HG02970 (cell line): ENCODE measurements at regions not wholly inside any gene's neighbourhood (a gene's known extent, or its start where the extent isn't known, plus 50 kb on each side); places are given as distances from the start of the nearest gene placed in this dataset.

Experiments used
- ATAC-seq: cut with Tn5 transposase; IDR thresholded peaks from one replicate; pipeline ENCODE4 v1.9.1; 2021; ENCODE audit warnings: mild to moderate bottlenecking, moderate library complexity, moderate number of reproducible peaks; ENCODE audit not compliant: unreplicated experiment, low FRiP score

DNA sequence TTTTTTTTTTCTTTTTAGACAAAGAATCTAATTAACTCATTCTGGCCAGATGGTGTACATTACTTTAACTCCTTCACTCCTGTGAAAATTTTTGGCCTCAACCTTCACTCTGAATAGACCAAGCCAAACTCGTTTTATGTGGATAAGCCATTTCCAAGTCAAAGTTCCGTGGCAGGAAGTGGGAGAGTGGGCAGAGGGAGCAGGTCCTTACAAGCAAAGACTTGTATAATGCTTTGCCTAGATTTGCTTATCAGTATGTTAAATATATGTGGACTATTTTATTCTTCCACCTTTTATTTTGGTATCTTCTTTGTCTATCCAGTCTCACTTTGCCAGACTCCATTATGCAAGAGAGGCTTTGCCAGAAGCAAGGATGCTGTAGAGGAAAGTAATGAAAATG lies 178.1 kb upstream of the TNP1 start:
- no peak for ATAC-seq

DNA sequence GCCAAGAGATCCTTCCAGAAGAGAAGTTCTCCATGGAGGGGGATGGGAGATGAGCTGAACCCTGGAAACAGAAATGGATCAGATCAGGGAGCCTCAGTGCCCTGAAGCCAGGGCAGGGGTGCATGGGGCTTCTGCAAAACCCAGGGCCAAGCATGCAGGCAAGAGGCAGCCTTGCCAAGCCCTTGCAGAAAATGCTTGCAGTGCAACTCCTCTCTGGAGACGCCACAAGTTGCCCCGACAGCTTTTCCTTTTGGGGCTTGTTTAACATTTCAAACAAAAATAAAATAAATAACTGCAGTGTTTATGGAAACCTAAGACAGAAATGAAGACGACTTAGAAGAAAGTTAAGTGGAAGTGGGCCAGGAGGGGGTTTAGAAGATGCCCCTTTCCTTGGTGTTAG lies 177.5 kb upstream of the TNP1 start:
- ATAC-seq: no peak

DNA sequence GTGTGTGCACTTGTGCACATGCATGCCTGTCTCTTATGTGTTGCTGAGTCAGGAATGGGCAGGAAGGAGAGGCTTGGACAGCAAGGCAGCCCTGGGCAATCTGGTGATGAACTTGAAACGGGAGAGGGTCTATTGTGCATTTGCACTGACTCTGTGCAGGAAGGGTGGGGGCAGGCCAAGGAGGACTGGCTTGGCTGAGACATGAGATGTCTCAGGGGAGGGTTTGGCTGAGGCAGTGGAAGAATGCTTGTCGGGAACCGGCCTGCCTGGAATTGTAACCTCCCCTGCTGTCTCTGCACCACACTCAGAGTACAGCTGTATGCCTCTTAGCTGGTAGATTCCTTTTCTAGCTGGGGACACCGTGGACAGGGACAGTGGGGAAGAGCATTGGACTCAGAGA lies 176.1 kb upstream of the TNP1 start:
- no peak for ATAC-seq

DNA sequence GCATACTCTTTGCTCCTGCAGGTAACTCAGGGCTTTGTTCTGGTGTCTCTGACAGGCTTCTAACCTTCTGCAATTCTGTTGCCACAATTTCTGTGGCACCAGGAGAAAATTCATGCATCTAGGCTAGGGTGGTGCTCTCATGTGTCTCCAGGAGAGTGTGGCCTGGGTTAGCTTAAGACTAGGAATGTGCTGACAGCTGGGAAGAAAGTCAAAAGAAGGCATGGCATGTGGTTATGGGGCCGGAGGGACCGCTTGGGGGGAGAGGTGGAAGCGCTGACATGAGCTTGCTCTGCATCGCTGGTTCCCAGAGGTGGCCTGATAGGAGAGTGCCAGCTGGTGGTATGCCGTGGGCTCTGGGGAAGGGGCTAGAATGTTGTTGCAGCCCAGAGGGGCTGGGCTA lies 173.3 kb upstream of the TNP1 start:
- no peak for ATAC-seq

DNA sequence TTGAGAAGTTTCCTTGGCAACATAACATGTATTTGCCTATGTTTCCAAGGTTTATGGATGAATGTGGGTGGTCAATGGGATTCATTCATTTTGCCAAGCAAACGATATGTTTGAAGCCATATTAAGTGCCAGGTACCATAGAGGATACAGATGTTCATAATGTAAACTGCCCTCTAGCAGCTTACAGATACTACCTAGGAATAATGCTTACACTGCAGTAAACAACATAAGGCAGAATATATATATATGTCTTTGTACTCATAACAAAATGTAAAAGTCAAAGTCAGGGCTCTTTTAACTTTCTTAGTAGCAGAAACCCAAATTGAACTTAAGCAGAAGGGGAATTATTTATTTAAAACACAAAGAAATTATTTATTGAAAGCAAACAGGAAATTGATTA lies 171.6 kb upstream of the TNP1 start:
- ATAC-seq: no peak

DNA sequence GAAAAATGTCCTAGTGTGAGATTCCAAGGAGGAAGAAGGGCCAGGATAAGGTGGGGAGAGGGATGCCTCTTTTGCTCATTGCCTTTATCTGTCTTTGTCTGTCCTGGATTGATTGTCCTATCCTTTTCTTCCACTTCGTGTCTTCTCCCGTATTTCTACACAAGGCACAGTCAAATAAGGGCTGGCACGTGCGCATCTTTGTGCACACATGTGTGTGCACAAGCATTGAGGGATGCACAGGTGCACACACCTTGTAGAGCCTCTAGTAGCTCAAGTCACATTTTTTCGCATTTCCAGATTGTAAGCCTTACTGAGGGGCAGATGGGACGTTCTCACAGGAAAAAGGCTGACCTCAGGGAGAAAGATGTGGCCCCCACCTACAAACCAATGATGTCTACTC lies 170.2 kb upstream of the TNP1 start:
- no peak for ATAC-seq

DNA sequence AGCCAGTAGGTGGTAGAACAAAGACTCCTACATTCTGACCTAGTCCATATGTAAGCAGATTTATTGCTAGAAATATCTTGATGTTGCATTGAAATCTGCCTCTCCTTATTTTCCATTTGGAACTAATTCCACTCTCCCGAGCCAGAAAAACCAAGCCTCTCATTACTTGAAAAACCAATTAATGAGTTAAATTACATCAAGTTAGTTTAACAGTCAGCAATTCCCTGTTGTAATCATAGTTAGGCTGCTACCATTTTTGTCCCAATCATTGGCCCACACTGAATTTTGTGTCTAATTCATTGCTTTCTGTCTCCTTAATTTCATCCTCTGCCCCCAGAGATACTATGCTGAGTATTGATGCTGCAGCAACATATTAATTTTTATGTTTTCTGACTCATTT lies 168.3 kb upstream of the TNP1 start:
- no peak for ATAC-seq

DNA sequence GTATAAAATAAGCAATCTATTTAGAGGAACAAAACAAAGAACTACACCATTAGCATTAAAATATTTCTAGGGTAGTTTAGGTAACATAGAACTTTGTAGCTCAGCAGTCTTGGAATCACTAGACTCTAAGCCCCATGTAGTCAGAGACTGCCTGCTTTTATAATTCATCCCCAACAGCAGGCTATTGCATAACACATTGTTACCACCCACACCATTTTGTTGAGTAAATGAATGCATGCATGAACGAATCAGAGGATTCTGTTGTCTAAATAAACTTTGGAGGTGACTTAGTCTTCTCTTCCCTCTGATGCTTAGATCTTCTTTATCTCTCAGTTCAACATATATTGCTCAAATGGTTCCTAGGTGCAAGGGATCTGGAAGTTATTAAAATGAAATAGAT lies 167.6 kb upstream of the TNP1 start:
- ATAC-seq: no peak

DNA sequence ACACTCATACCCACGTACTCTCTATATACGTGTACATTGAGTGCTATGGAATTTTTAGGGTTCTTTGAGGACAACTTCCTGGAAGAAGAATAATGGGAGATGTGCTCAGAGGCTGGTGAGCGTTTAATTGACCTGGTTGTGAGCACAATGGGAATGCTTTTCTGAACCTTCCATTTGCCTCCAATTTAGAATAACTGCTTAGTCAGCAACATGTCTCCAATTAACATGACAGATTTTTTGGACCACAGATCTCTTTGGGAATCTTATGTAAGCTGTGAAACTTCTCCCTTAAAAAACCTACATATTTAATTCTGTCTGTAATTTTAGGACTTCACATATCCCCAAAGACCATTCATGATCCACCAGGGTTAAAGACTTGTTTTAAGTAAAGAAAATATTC lies 166.7 kb upstream of the TNP1 start:
- ATAC-seq: no peak

DNA sequence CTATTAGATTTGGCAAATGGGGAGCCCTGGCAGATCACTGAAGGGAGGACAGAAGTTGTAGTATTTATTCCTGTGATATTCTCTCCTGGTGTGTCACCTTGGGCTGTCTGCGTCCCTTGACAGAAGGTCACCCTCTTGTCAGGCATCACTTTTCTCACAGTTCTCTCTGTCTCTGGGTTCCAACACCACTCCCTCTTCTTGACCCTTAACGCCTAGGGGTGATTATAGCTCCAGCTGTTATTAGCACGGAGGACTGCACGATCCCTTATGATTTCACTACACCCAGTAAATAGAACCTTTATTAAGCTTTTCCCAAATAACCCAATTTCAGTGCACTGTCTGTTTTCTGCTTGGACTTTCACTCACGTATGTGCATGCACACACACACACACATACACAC lies 166.3 kb upstream of the TNP1 start:
- ATAC-seq: no peak

DNA sequence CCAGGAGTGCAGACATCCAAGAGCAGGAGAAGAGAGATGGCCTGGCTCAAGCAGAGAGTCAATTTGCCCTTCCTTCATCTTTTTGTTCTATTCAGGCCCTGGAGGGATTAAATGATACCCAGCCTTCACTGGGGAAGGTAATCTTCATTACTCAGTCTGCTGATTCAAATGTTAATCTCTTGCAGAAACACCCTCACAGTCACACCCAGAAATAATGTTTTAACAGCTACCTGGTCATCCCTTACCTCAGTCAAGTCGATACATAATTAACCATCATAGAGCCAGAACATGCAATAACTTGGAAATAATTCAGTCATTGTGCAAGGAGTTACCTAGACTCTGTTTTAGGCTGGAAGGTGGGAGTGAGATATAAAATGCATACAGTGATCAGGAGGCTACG lies 163.7 kb upstream of the TNP1 start:
- ATAC-seq: no peak

DNA sequence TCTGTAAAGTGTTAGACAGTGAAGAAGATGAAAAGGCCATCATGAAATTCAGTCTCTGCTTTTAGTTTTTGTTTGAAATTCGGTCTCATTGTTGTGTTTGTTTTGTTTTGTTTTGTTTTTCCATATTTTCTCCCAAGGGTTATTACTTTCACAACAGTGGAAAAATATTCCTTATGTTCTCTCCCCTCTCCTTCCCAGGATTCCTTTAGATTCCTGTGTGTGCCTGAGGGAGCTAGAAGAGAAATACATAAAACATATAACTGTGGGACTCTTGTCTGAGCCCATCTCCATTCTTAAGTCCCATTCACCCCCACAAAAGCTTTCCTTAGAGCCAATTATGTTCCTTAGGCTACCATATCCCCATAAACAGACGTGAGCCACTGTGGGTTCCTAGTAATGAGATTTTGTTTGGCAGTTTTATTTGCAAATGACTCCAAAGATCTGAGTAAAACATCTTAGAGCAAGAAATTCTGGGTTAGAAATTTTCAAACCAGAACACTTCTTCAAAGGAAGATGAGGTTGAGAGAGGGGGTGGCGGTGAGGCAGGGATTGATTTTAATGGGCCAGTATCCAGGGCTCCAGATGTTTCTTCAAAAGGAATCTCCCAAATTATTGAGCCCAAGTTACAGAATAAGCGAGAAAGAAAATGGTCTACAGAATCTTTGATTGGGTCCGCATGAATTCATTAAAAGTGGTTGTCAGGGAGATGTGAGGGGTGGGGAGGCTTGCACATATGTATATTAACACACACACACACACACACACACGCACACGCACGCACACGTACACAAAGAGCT lies 157.8 kb upstream of the TNP1 start:
- ATAC-seq: no peak

DNA sequence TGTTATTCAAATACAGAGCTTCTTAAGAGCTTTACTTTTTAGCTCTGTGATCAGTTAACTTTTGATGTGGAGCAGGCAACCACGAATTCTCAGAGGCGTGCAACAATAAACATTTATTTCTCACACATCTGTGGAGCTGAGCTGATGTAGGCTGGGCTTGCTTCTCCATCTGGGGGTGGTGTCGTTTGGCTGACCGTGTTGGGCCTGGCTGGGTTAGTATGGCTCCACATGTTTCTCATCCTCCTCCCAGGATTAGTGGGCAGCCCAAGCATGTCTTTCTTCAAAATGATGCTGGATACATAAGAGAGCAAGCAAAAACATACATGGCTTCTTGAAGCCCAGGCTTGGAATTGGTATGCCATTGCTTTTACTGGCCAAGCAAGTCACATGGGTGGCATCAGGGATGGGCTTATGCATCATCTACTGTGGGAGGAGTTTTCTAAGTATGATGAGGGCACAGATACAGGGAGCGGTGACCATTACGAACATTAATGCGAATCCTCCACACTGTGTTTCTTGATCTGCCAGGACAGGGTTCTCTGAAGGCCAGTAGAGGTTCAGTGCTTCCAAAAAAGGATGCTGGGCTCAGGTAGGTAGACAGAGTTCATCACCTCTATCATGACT lies 157.0 kb upstream of the TNP1 start:
- ATAC-seq: no peak

DNA sequence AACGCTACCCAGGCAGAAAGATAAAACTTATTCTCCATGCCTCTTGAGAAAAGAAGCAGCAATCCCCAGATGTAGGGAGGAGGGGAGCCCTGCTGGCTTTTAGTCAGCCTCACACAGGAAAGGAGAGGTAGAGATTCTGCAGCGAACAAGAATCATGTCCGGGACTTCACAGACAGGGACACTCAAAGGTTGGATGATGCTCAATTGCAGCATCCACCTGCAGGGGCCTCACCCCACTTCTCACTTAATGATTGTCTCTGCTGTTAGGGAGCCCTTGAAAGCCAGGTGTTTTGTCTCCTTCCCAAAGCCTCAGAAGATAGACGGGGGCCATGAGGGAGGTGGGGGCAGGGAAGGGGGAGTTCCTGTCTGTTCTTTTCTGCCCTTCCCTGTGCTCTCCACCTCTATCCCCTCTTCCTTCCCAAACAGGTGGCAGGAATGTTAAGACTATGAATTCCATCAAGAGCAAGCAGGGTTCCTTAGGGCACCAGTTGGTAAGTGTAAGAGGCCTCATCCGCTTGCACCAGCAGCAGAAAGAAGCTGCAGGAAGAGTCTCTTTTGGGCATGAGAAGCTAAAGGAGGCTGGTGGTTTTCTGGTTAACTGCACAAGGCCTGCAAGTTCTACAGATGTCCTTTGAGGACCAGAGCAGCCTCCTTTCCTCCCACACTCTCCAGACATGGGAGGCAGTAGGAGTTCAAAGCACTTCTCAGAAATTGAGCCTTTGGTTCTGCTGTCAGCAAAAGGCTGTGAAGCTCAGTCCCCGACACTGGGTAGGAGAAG lies 154.7 kb upstream of the TNP1 start:
- ATAC-seq: no peak

DNA sequence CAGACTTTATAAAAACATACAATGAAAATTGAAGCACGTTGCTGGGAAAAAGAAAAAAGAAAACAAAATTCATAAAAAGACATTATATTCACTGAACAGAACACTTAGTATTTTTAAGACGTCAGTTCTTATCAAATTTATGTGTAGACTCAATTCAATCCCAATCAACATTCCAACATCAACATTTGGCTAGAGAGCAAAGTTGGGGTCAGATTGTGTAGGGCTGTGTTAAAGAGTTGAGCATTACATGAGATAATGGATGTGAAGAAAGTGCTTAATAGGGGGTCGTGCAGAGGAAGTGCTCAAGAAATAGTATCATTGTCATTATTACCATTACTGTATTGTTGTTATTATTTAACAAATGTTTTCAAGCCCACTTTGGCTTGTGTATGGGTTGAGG lies 154.1 kb upstream of the TNP1 start:
- ATAC-seq: no peak

DNA sequence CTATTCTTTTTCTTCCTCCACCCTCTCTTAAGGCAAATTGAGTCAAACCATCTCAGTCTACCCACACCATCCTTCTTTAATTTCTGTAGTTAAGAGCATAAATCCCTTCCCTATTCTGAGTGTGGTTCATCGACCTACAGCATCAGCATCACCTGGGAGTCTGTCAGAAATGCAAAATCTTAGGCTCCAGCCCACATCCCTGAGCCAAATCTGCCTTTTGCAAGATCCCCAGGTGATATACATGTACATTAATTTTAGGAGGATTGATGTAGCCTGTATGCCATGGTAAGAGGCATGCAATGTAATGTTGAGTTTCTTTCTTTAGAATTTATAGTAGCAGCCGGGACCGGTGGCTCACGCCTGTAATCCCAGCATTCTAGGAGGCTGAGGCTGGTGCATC lies 151.7 kb upstream of the TNP1 start:
- ATAC-seq: no peak

DNA sequence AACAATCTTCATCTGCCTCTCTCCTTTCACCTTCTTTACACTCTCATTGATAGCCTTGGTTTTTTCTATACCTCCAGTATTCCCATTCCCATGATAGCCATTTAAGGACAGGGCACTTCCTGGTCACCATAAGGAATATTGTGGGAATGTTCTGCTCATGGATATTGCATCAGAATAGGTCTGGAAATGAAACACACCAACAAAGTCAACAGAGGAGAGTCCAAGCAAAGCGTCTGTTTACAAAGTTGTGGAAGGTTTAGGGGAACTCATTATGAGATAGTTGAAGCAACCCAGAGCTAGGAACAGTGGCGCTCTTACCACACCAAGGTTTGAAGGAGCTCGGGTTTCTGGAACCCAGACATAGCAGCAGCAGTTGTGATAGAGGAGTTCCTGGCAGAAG lies 150.3 kb upstream of the TNP1 start:
- ATAC-seq: no peak

DNA sequence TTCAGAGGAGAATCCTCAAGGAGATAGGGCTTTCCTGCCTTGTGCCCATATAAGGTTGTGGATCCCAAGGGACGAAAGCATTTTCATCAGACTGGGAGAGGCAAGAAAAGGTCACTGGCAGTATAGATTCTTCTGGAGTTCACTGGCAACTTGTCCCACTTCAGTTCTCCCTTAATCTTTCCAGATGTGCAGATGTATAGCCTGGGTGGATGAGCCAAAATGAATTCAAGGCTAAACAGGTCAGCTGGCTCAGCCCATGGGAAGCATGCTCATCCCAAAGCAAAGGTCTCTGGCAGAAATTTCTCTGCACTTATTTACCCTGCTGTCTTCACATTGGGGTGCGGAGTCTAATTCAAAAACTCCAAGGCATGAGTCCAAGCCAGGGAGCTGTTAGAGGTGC lies 148.9 kb upstream of the TNP1 start:
- no peak for ATAC-seq

DNA sequence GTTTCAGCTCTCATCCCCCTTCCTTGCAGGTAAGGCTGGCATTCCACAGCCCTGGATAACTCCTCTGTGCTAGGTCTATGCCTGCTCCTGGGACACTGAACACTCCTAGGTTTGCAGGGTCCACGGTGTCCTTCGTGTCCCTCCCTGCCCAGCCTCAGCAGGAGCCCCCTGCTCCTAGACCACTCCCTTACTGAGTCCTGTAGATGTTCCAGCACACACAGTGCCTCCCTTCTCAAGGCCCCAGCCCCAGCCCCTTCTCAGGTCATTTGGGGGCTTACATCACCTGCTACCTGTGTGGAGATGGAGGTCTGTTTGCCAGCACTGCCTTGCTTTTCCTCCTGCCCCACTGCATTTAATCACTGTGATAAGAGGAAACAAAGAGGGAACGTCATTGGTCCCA lies 146.4 kb upstream of the TNP1 start:
- ATAC-seq: no peak

DNA sequence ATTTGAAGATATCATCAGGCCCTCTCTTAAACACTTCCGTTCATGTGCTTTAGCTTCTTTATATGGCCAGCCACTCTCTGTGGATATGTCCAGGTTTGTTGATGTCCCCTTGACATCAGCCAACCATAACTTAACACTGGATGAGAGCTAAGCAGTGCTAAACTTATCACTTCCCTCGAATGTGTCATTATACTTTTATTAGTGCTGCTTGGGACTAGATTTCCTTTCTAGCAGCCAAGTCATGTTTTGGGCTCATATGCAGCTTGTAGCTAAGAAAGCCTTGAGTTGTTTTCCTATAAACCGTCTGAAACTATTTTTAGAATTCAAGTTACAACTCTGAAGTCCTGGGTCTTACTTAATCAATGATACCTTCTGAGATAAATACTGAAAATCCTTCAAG lies 144.8 kb upstream of the TNP1 start:
- no peak for ATAC-seq

DNA sequence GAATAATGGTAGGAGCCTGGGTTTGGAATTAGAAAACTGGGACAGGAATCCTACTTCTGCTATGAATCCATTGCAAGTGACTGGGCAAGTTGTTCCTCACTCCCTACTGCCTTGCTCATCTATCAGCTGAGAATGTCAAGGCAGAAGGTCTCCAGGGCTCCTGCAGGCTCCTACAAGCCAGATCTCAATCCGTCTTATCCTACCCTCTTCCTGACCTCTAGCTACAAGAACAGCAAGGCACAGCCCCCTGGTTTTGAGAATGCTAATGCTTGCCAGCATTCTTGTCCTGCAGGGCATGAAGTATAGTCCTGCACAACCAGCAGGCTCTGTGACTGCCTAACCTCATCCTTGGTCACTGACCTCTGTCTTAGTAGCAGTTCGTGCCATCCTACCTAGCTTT lies 141.9 kb upstream of the TNP1 start:
- no peak for ATAC-seq

DNA sequence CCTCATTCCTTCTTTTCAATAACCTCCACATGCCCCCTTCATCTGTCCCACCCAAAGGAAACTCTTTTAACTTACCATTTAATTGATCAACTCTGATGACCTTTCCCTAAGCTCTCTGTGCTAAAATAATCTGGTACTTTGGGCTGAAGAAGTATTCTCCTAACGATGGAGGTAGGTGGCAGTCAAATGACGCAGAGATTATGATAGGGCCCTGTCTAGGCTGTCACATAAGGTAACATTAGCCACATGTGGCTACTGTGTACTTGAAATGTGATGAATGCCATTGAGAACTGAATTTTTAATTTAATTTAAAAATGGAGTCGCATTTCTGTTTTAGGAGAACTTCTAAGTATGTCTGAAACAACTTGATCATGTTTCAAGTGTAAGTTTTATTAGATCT lies 140.5 kb upstream of the TNP1 start:
- ATAC-seq: no peak
